Right lobe of liver (tissue), 6 donors: ENCODE measurements at regions not wholly inside any gene's neighbourhood (a gene's known extent, or its start where the extent isn't known, plus 50 kb on each side); places are given as distances from the start of the nearest gene placed in this dataset.
"Not testable (repeated sequence)": the region's sequence is repeated elsewhere in the genome, so short reads cannot be mapped to it uniquely, and the experiment has no call there.

ENCODE experiments used
- ATAC-seq, 4 donors: fragments of 200-7000 bp; cut with Tn5 transposase; one replicate each; pipeline ENCODE4 v1.9.1; 2020; ENCODE audit warnings: mild to moderate bottlenecking in 4 of 4, moderate library complexity in 4 of 4
- DNase-seq, 3 donors: peaks; one replicate each; pipeline ENCODE4 v3.0.0-alpha.2; 2020
- H3K27ac ChIP-seq, 3 donors: fragments of 200-600 bp; one replicate each; pipeline ENCODE4 v1.8.0; 2022
- H3K27me3 ChIP-seq, 2 donors: fragments of 200-600 bp; one replicate each; pipeline ENCODE4 v1.8.0; 2022
- H3K36me3 ChIP-seq, 4 donors: fragments of 200-600 bp; sonication (generic) in 1 of 4; one replicate each; pipeline versions ENCODE4 v1.5.1 to v1.8.0; 2017 to 2022; ENCODE audit warnings: control low read depth in 1 of 4
- H3K4me1 ChIP-seq, 4 donors: fragments of 200-600 bp; sonication (generic) in 1 of 4; one replicate each; pipeline versions ENCODE4 v1.5.1 to v1.8.0; 2017 to 2022; ENCODE audit warnings: control low read depth in 1 of 4
- H3K4me3 ChIP-seq, 3 donors: fragments of 200-600 bp; one replicate each; pipeline ENCODE4 v1.8.0; 2022
- H3K9me3 ChIP-seq, 4 donors: fragments of 200-600 bp; sonication (generic) in 1 of 4; one replicate each; pipeline versions ENCODE4 v1.5.1 to v1.8.0; 2017 to 2022; ENCODE audit warnings: control low read depth in 1 of 4
- POLR2A ChIP-seq: fragments of 450-650 bp; IDR thresholded peaks from one replicate; pipeline ENCODE4 v1.6.1; 2017; ENCODE audit warnings: antibody characterized with exemption, mild to moderate bottlenecking
- WGBS: methylation state at CpG from one replicate; pipeline ENCODE4 v1.1.6; 2018; ENCODE audit warnings: low coverage, low lambda C conversion rate; ENCODE audit not compliant: insufficient coverage; ENCODE audit errors: missing lambda C conversion rate; 5-methylcytosine and 5-hydroxymethylcytosine counted together
- intact Hi-C, 2 donors: fragments of 100-400 bp; cut with DNase I; formaldehyde crosslinking; loops; one replicate each; pipeline versions ENCODE4 v1.11.2 to v1.14.1; 2022
- TF ChIP-seq, protein P1 (sequence below), 4 donors: fragments of 200-600 bp in 3 of 4; fragments of 450-650 bp in 1 of 4; IDR thresholded peaks; one replicate each; pipeline versions ENCODE4 v1.5.1 to v1.8.0; 2016 to 2022; ENCODE audit warnings: antibody characterized with exemption in 4 of 4, mild to moderate bottlenecking in 2 of 4
- donor health status: DM: no; HTN: yes; CAD: no.
- donor health status: DM: no; HTN: no; CAD: no.
- donor health status: DM: no; HTN: no; CAD: no.
- donor health status: DM: no; HTN: yes; CAD: no.
- donor health status: DM: no; HTN: yes; CAD: no.

DNA sequence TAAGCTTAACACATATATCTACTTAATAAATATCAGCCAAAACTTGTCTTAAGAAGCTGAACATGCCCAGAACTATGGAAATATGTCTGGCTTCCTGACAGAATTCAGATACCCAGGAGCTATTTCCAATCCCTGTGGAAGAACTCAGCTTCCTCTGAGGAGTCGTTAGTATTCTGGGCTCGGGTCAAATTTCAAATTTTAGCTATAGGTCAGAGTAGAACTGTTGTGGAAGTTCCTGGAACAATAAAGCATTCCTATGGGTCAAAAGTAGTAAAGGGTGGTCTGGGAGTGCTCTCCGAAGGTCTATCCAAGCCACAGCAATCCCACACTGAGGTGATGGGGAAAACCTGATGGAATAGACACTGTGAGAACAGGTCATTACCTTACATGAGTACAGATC is 342.7 kb upstream of the CHST9 start:
- intact Hi-C loops, result no loop called here
- DNase-seq, result no peak
- no peak for ATAC-seq
- no peaks in the 10 kb centered on the region for H3K4me1 ChIP-seq
- no peak overlapping the region for H3K4me3 ChIP-seq
- no peaks in the 10 kb centered on the region for H3K27me3 ChIP-seq
- H3K36me3 ChIP-seq, result no peaks in the 10 kb centered on the region
- 26% methylated on average over 3 of the region's 3 CpGs for WGBS
- no peak overlapping the region for H3K27ac ChIP-seq
- no peak for TF ChIP-seq POLR2A
- TF ChIP-seq, protein P1, sequence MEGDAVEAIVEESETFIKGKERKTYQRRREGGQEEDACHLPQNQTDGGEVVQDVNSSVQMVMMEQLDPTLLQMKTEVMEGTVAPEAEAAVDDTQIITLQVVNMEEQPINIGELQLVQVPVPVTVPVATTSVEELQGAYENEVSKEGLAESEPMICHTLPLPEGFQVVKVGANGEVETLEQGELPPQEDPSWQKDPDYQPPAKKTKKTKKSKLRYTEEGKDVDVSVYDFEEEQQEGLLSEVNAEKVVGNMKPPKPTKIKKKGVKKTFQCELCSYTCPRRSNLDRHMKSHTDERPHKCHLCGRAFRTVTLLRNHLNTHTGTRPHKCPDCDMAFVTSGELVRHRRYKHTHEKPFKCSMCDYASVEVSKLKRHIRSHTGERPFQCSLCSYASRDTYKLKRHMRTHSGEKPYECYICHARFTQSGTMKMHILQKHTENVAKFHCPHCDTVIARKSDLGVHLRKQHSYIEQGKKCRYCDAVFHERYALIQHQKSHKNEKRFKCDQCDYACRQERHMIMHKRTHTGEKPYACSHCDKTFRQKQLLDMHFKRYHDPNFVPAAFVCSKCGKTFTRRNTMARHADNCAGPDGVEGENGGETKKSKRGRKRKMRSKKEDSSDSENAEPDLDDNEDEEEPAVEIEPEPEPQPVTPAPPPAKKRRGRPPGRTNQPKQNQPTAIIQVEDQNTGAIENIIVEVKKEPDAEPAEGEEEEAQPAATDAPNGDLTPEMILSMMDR (IDR thresholded peaks at IDR 0.05), result no peak
- H3K9me3 ChIP-seq, result no peaks in the 10 kb centered on the region

DNA sequence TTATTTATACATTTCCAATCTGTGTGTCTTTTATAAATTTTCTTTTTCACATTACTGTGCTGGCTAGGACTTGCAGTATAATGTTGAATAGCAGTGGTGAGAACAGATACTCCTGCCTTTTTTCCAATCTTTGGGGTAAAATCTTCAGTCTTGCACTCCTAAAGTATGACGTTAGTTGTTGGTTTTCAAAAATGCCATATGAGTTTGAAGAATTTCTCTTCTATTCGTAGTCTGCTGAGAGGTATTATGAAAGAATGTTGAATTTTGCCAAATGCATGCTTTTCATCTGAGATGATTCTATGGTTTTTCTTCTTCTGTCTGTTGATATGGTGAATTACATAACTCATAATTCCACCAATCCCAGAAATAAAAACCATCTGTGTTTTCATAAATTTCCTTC is 335.3 kb upstream of the CHST9 start:
- no peaks in the 10 kb centered on the region for H3K27me3 ChIP-seq
- TF ChIP-seq, protein P1 (IDR thresholded peaks at IDR 0.05), result no peak
- no peak for TF ChIP-seq POLR2A
- H3K4me1 ChIP-seq, result no peaks in the 10 kb centered on the region
- H3K4me3 ChIP-seq, result no peak overlapping the region
- ATAC-seq (no peak), DNase-seq (no peak)
- H3K36me3 ChIP-seq, result no peaks in the 10 kb centered on the region
- intact Hi-C loops, result no loop called here
- no peaks in the 10 kb centered on the region for H3K9me3 ChIP-seq
- WGBS, result 47% methylated on average over 2 of the region's 2 CpGs
- H3K27ac ChIP-seq, result no peak overlapping the region

- WGBS, result 63% methylated on average over 4 of the region's 21 CpGs
- H3K27me3 ChIP-seq, H3K4me3 ChIP-seq, H3K4me1 ChIP-seq, ATAC-seq, DNase-seq, H3K9me3 ChIP-seq, H3K27ac ChIP-seq, H3K36me3 ChIP-seq, intact Hi-C loops: not testable (repeated sequence)
Measured at GRCh38 chr18:27510036-27510633, 325.0 kb upstream of the CHST9 start.

DNA sequence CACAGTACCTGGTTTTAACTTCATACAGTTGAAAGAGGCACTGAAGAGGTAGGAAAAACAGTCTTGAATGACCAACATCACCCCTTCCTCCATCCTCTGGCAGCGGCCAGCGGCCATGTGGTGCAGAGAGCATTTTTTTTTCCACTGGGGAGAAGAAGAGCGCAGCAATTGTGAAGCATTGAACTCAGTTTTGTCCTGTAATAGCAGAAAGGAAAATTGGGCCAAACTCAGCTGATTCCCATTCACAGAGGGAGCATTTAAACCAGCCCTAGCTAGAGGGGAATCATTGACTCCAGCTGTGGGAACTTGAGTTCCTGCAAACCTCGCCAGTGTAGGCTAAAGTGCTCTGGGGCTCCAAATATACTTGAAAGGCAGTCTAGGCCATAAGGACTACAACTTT is 316.6 kb upstream of the CHST9 start:
- 89% methylated on average over 3 of the region's 4 CpGs for WGBS
- Histone ChIP-seq H3K36me3 (no peaks in the 10 kb centered on the region), H3K9me3 (no peaks in the 10 kb centered on the region), H3K27me3 (no peaks in the 10 kb centered on the region), H3K4me3 (no peak overlapping the region), H3K4me1 (no peaks in the 10 kb centered on the region), H3K27ac (no peak overlapping the region)
- no peak for ATAC-seq
- intact Hi-C loops, result no loop called here
- DNase-seq, result no peak
- TF ChIP-seq POLR2A, result no peak
- TF ChIP-seq, protein P1 (IDR thresholded peaks at IDR 0.05), result no peak

- no peaks in the 10 kb centered on the region for H3K9me3 ChIP-seq
- no peaks in the 10 kb centered on the region for H3K4me1 ChIP-seq
- no peak overlapping the region for H3K4me3 ChIP-seq
- TF ChIP-seq, protein P1 (IDR thresholded peaks at IDR 0.05), result no peak
- TF ChIP-seq POLR2A, result no peak
- H3K27ac ChIP-seq, result no peak overlapping the region
- ATAC-seq (no peak), DNase-seq (no peak)
- H3K36me3 ChIP-seq, result no peaks in the 10 kb centered on the region
- intact Hi-C loops, result no loop called here
- WGBS, result 66% methylated on average over 5 of the region's 5 CpGs
- H3K27me3 ChIP-seq, result no peaks in the 10 kb centered on the region
Measured at GRCh38 chr18:27500531-27500930, 315.4 kb upstream of the CHST9 start.
